Activated T-cell treated with anti-CD3 and anti-CD28 coated beads, Interleukin-2, amount 50 U/mL, for 72 hours (primary cell): ENCODE measurements at regions not wholly inside any gene's neighbourhood (a gene's known extent, or its start where the extent isn't known, plus 50 kb on each side); places are given as distances from the start of the nearest gene placed in this dataset.

Source experiments
- ATAC-seq, 2 donors: fragments of 150-1000 bp; cut with Tn5 transposase; replicated peaks in 1 of 2; 2 replicates each; pipeline ENCODE4 v1.10.0; 2021; ENCODE audit warnings: moderate library complexity in 2 of 2, mild to moderate bottlenecking in 1 of 2
- DNase-seq, 2 donors: peaks; one replicate each; pipeline ENCODE4 v3.0.0; 2021 to 2022; ENCODE audit warnings: mixed read lengths in 1 of 2
- H3K27ac Mint-ChIP-seq: one replicate; pipeline ENCODE4 v1.8.0; 2022; ENCODE audit warnings: mild to moderate bottlenecking, moderate library complexity, mixed read lengths
- H3K27me3 Mint-ChIP-seq: one replicate; pipeline ENCODE4 v1.8.0; 2022; ENCODE audit warnings: low read depth, mixed read lengths
- H3K36me3 Mint-ChIP-seq, 2 donors: one replicate each; pipeline ENCODE4 v1.8.0; 2022; ENCODE audit warnings: mixed read lengths in 2 of 2, mild to moderate bottlenecking in 1 of 2; ENCODE audit not compliant: insufficient read depth in 2 of 2
- H3K4me1 Mint-ChIP-seq: one replicate; pipeline ENCODE4 v1.8.0; 2022; ENCODE audit warnings: low read depth, mixed read lengths
- H3K4me3 Mint-ChIP-seq, 2 donors: one replicate each; pipeline ENCODE4 v1.8.0; 2022; ENCODE audit warnings: mild to moderate bottlenecking in 2 of 2, mixed read lengths in 2 of 2, moderate library complexity in 2 of 2
- H3K9me3 Mint-ChIP-seq, 2 donors: one replicate each; pipeline ENCODE4 v1.8.0; 2022; ENCODE audit warnings: mixed read lengths in 2 of 2

GRCh38 chr19:30076101-30076551 is 134.1 kb downstream of the URI1 start:
- Mint-ChIP-seq H3K4me3 (no peak overlapping the region), H3K27me3 (no peaks in the 10 kb centered on the region), H3K4me1 (no peaks in the 10 kb centered on the region), H3K9me3 (no peaks in the 10 kb centered on the region), H3K27ac (no peak overlapping the region), H3K36me3 (no peaks in the 10 kb centered on the region)
- ATAC-seq (no peak), DNase-seq (no peak)

GRCh38 chr19:30076751-30077670 is 135.0 kb downstream of the URI1 start:
- no peaks in the 10 kb centered on the region for H3K9me3 Mint-ChIP-seq
- H3K36me3 Mint-ChIP-seq: no peaks in the 10 kb centered on the region
- peaks cover 6% of the 10 kb centered on the region for H3K27me3 Mint-ChIP-seq
- DNase-seq (no peak), ATAC-seq (no peak)
- H3K4me1 Mint-ChIP-seq: no peaks in the 10 kb centered on the region
- no peak overlapping the region for H3K4me3 Mint-ChIP-seq
- no peak overlapping the region for H3K27ac Mint-ChIP-seq

GRCh38 chr19:30077851-30078355 is 135.9 kb downstream of the URI1 start:
- Mint-ChIP-seq H3K9me3 (no peaks in the 10 kb centered on the region), H3K27ac (no peak overlapping the region), H3K4me3 (no peak overlapping the region), H3K4me1 (no peaks in the 10 kb centered on the region), H3K27me3 (peaks cover 10% of the 10 kb centered on the region), H3K36me3 (no peaks in the 10 kb centered on the region)
- ATAC-seq: no peak
- DNase-seq: no peak

GRCh38 chr19:30078381-30078910 is 136.4 kb downstream of the URI1 start:
- no peak overlapping the region for H3K4me3 Mint-ChIP-seq
- H3K27me3 Mint-ChIP-seq: peaks cover 10% of the 10 kb centered on the region
- no peaks in the 10 kb centered on the region for H3K36me3 Mint-ChIP-seq
- no peaks in the 10 kb centered on the region for H3K4me1 Mint-ChIP-seq
- no peak for ATAC-seq
- no peaks in the 10 kb centered on the region for H3K9me3 Mint-ChIP-seq
- no peak overlapping the region for H3K27ac Mint-ChIP-seq
- DNase-seq: no peak

GRCh38 chr19:30079200-30079599 is 137.2 kb downstream of the URI1 start:
- Mint-ChIP-seq H3K27ac (no peak overlapping the region), H3K9me3 (no peaks in the 10 kb centered on the region), H3K36me3 (no peaks in the 10 kb centered on the region), H3K4me1 (no peaks in the 10 kb centered on the region), H3K27me3 (peaks cover 10% of the 10 kb centered on the region), H3K4me3 (no peak overlapping the region)
- DNase-seq (no peak), ATAC-seq (no peak)

- Mint-ChIP-seq H3K27me3 (peaks cover 10% of the 10 kb centered on the region), H3K4me1 (peaks cover 12% of the 10 kb centered on the region), H3K4me3 (no peak overlapping the region), H3K9me3 (no peaks in the 10 kb centered on the region), H3K36me3 (no peaks in the 10 kb centered on the region), H3K27ac (no peak overlapping the region)
- no peak for ATAC-seq
- no peak for DNase-seq
Observed at GRCh38 chr19:30082168-30082567, 140.1 kb downstream of the URI1 start.

GRCh38 chr19:30082611-30083010 is 140.6 kb downstream of the URI1 start:
- H3K4me1 Mint-ChIP-seq: peaks cover 12% of the 10 kb centered on the region
- no peak for DNase-seq
- no peaks in the 10 kb centered on the region for H3K9me3 Mint-ChIP-seq
- no peaks in the 10 kb centered on the region for H3K36me3 Mint-ChIP-seq
- H3K4me3 Mint-ChIP-seq: no peak overlapping the region
- no peak overlapping the region for H3K27ac Mint-ChIP-seq
- peaks cover 10% of the 10 kb centered on the region for H3K27me3 Mint-ChIP-seq
- ATAC-seq: no peak

- no peaks in the 10 kb centered on the region for H3K9me3 Mint-ChIP-seq
- H3K27ac Mint-ChIP-seq: no peak overlapping the region
- peaks cover 10% of the 10 kb centered on the region for H3K27me3 Mint-ChIP-seq
- H3K4me3 Mint-ChIP-seq: no peak overlapping the region
- ATAC-seq: no peak
- H3K36me3 Mint-ChIP-seq: no peaks in the 10 kb centered on the region
- no peak for DNase-seq
- peaks cover 12% of the 10 kb centered on the region for H3K4me1 Mint-ChIP-seq
Observed at GRCh38 chr19:30083125-30083681, 141.2 kb downstream of the URI1 start.

- no peak for ATAC-seq
Observed at GRCh38 chr19:30083701-30084156, 141.7 kb downstream of the URI1 start.

GRCh38 chr19:30084390-30084819 is 142.4 kb downstream of the URI1 start:
- no peaks in the 10 kb centered on the region for H3K9me3 Mint-ChIP-seq
- ATAC-seq (no peak), DNase-seq (no peak)
- H3K36me3 Mint-ChIP-seq: no peaks in the 10 kb centered on the region
- no peak overlapping the region for H3K27ac Mint-ChIP-seq
- H3K27me3 Mint-ChIP-seq: peaks cover 10% of the 10 kb centered on the region
- peaks cover 12% of the 10 kb centered on the region for H3K4me1 Mint-ChIP-seq
- H3K4me3 Mint-ChIP-seq: no peak overlapping the region

More at GRCh38 chr19:30083701-30084156, 141.7 kb downstream of the URI1 start:
- Mint-ChIP-seq H3K27ac (no peak overlapping the region), H3K4me1 (peaks cover 12% of the 10 kb centered on the region), H3K36me3 (no peaks in the 10 kb centered on the region), H3K9me3 (no peaks in the 10 kb centered on the region), H3K4me3 (no peak overlapping the region), H3K27me3 (peaks cover 10% of the 10 kb centered on the region)
- no peak for DNase-seq

GRCh38 chr19:30085394-30085793 is 143.4 kb downstream of the URI1 start:
- H3K4me1 Mint-ChIP-seq: peaks cover 12% of the 10 kb centered on the region
- H3K36me3 Mint-ChIP-seq: no peaks in the 10 kb centered on the region
- peaks cover 10% of the 10 kb centered on the region for H3K27me3 Mint-ChIP-seq
- H3K27ac Mint-ChIP-seq: no peak overlapping the region
- no peaks in the 10 kb centered on the region for H3K9me3 Mint-ChIP-seq
- ATAC-seq: peak in 1 of 2 donors; percentile 39
- H3K4me3 Mint-ChIP-seq: no peak overlapping the region
- DNase-seq: peak; percentile 4 to 21

- peaks cover 12% of the 10 kb centered on the region for H3K4me1 Mint-ChIP-seq
- H3K4me3 Mint-ChIP-seq: no peak overlapping the region
- ATAC-seq (no peak), DNase-seq (no peak)
- H3K27me3 Mint-ChIP-seq: peaks cover 10% of the 10 kb centered on the region
- H3K9me3 Mint-ChIP-seq: no peaks in the 10 kb centered on the region
- H3K36me3 Mint-ChIP-seq: no peaks in the 10 kb centered on the region
- H3K27ac Mint-ChIP-seq: no peak overlapping the region
Observed at GRCh38 chr19:30086220-30086619, 144.2 kb downstream of the URI1 start.

- H3K4me1 Mint-ChIP-seq: peaks cover 12% of the 10 kb centered on the region
- no peak for DNase-seq
Observed at GRCh38 chr19:30086916-30087315, 144.9 kb downstream of the URI1 start.

More at GRCh38 chr19:30086916-30087315, 144.9 kb downstream of the URI1 start:
- no peaks in the 10 kb centered on the region for H3K36me3 Mint-ChIP-seq
- H3K9me3 Mint-ChIP-seq: no peaks in the 10 kb centered on the region
- peaks cover 5% of the 10 kb centered on the region for H3K27me3 Mint-ChIP-seq
- no peak overlapping the region for H3K27ac Mint-ChIP-seq
- no peak for ATAC-seq
- H3K4me3 Mint-ChIP-seq: no peak overlapping the region
